Vagina (tissue), 2 donors: ENCODE measurements at regions not wholly inside any gene's neighbourhood (a gene's known extent, or its start where the extent isn't known, plus 50 kb on each side); places are given as distances from the start of the nearest gene placed in this dataset.

ENCODE experiments used
- POLR2A ChIP-seq, 2 donors: fragments of 450-650 bp; IDR thresholded peaks; one replicate each; pipeline ENCODE4 v1.6.1; 2017; ENCODE audit warnings: antibody characterized with exemption in 2 of 2, mild to moderate bottlenecking in 2 of 2, moderate library complexity in 2 of 2
- TF ChIP-seq, protein P1 (sequence below), 3 experiments: fragments of 450-650 bp in 2 of 3; fragments of 200-600 bp in 1 of 3; sonication (generic) in 1 of 3; IDR thresholded peaks; one replicate each; pipeline ENCODE4 v1.5.1; 2017 to 2019; ENCODE audit warnings: antibody characterized with exemption in 3 of 3, mild to moderate bottlenecking in 2 of 3, moderate library complexity in 2 of 3

DNA sequence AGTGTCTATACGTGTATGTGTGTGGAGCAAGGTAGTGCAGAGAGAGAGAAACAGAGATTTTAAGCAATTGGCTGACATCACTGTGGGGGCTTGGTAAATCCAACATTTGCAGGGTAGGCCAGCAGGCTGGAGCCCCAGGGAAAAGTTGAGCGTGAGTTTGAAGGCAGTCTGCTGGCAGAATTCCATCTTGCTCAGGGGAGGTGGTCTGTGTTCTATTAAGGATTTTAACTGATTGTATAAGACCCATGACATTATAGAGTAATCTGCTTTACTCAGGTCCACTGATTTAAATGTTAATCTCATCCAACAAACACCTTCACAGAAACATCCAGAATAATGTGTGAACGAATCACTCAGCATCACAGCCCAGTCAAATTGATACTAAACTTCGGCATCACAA, 912.9 kb downstream of the GRM8 start:
- TF ChIP-seq, protein P1, sequence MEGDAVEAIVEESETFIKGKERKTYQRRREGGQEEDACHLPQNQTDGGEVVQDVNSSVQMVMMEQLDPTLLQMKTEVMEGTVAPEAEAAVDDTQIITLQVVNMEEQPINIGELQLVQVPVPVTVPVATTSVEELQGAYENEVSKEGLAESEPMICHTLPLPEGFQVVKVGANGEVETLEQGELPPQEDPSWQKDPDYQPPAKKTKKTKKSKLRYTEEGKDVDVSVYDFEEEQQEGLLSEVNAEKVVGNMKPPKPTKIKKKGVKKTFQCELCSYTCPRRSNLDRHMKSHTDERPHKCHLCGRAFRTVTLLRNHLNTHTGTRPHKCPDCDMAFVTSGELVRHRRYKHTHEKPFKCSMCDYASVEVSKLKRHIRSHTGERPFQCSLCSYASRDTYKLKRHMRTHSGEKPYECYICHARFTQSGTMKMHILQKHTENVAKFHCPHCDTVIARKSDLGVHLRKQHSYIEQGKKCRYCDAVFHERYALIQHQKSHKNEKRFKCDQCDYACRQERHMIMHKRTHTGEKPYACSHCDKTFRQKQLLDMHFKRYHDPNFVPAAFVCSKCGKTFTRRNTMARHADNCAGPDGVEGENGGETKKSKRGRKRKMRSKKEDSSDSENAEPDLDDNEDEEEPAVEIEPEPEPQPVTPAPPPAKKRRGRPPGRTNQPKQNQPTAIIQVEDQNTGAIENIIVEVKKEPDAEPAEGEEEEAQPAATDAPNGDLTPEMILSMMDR (IDR thresholded peaks at IDR 0.05) = no peak
- no peak for TF ChIP-seq POLR2A (IDR thresholded peaks at IDR 0.05)
